Ishikawa (cell line): ENCODE measurements at regions not wholly inside any gene's neighbourhood (a gene's known extent, or its start where the extent isn't known, plus 50 kb on each side); places are given as distances from the start of the nearest gene placed in this dataset.

ENCODE experiments used
- CEBPB ChIP-seq: IDR thresholded peaks from 2 replicates; pipeline ENCODE4 v1.6.1; 2012
- CREB1 ChIP-seq: IDR thresholded peaks from 2 replicates; pipeline ENCODE4 v1.6.1; 2012; ENCODE audit warnings: low read depth
- EGR1 ChIP-seq: IDR thresholded peaks from 2 replicates; pipeline ENCODE4 v1.6.1; 2012
- EP300 ChIP-seq: IDR thresholded peaks from 2 replicates; pipeline ENCODE4 v1.6.1; 2012; ENCODE audit warnings: borderline replicate concordance
- FOXM1 ChIP-seq: IDR thresholded peaks from 2 replicates; pipeline ENCODE4 v1.6.1; 2012; ENCODE audit warnings: low read depth, borderline replicate concordance
- RAD21 ChIP-seq: IDR thresholded peaks from 2 replicates; pipeline ENCODE4 v1.6.1; 2012; ENCODE audit warnings: low read depth
- REST ChIP-seq: IDR thresholded peaks from 2 replicates; pipeline ENCODE4 v1.6.1; 2012; ENCODE audit warnings: low read depth, mild to moderate bottlenecking
- TAF1 ChIP-seq: IDR thresholded peaks from 2 replicates; pipeline ENCODE4 v1.6.1; 2012; ENCODE audit warnings: low read depth, mild to moderate bottlenecking
- TCF12 ChIP-seq: IDR thresholded peaks from 2 replicates; pipeline ENCODE4 v1.6.1; 2012; ENCODE audit warnings: low read depth
- TEAD4 ChIP-seq: IDR thresholded peaks from 2 replicates; pipeline ENCODE4 v1.6.1; 2012
- USF1 ChIP-seq: IDR thresholded peaks from 2 replicates; pipeline ENCODE4 v1.6.1; 2012
- YY1 ChIP-seq: IDR thresholded peaks from 2 replicates; pipeline ENCODE4 v1.6.1; 2012; ENCODE audit warnings: low read depth
- ZBTB7A ChIP-seq: IDR thresholded peaks from 2 replicates; pipeline ENCODE4 v1.6.1; 2012; ENCODE audit warnings: low read depth
- TF ChIP-seq, protein P1 (sequence below): IDR thresholded peaks from 2 replicates; pipeline ENCODE4 v1.6.1; 2012

- TF ChIP-seq YY1 (no peak), FOXM1 (no peak), REST (no peak), EGR1 (no peak), ZBTB7A (no peak), TEAD4 (no peak), EP300 (no peak), RAD21 (no peak), TAF1 (no peak), CEBPB (no peak), CREB1 (no peak), USF1 (no peak), TCF12 (no peak)
- TF ChIP-seq, protein P1, sequence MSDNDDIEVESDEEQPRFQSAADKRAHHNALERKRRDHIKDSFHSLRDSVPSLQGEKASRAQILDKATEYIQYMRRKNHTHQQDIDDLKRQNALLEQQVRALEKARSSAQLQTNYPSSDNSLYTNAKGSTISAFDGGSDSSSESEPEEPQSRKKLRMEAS: no peak
Observed at GRCh38 chr2:150046810-150047209, 440.7 kb downstream of the RND3 start.
